ENCODE measurements at regions not wholly inside any gene's neighbourhood (a gene's known extent, or its start where the extent isn't known, plus 50 kb on each side); places are given as distances from the start of the nearest gene placed in this dataset.

- Mint-ChIP-seq H3K27ac (peak overlapping the region in 1 of 3 experiments; percentile 33), H3K27me3 (ENCODE audit: low read depth) (no peaks in the 10 kb centered on the region), H3K4me1 (peaks cover 6% of the 10 kb centered on the region), H3K4me3 (no peak overlapping the region), H3K36me3 (ENCODE audit: low read depth) (no peaks in the 10 kb centered on the region), H3K9me3 (no peaks in the 10 kb centered on the region)
- no peak for TF ChIP-seq CTCF (IDR thresholded peaks at IDR 0.05; ENCODE audit: unreplicated experiment in 3 of 3)
Observed at GRCh38 chr12:85392508-85392907, 112.5 kb downstream of the ALX1 start.

GRCh38 chr12:85393606-85394005 is 113.6 kb downstream of the ALX1 start:
- TF ChIP-seq CTCF (IDR thresholded peaks at IDR 0.05; ENCODE audit: unreplicated experiment in 3 of 3) = no peak
- Mint-ChIP-seq H3K9me3 (no peaks in the 10 kb centered on the region), H3K4me1 (peaks cover 6% of the 10 kb centered on the region), H3K4me3 (no peak overlapping the region), H3K36me3 (ENCODE audit: low read depth) (no peaks in the 10 kb centered on the region), H3K27me3 (ENCODE audit: low read depth) (no peaks in the 10 kb centered on the region), H3K27ac (peak overlapping the region in 1 of 3 experiments; percentile 69)

- H3K27ac Mint-ChIP-seq = peak overlapping the region in 1 of 3 experiments; percentile 69
- H3K9me3 Mint-ChIP-seq = no peaks in the 10 kb centered on the region
- no peak for TF ChIP-seq CTCF (IDR thresholded peaks at IDR 0.05; ENCODE audit: unreplicated experiment in 3 of 3)
- H3K4me3 Mint-ChIP-seq = no peak overlapping the region
- peaks cover 6% of the 10 kb centered on the region for H3K4me1 Mint-ChIP-seq
- H3K27me3 Mint-ChIP-seq (ENCODE audit: low read depth) = no peaks in the 10 kb centered on the region
- H3K36me3 Mint-ChIP-seq (ENCODE audit: low read depth) = no peaks in the 10 kb centered on the region
Observed at GRCh38 chr12:85394065-85394464, 114.0 kb downstream of the ALX1 start.

- Mint-ChIP-seq H3K4me1 (peaks cover 6% of the 10 kb centered on the region), H3K4me3 (no peak overlapping the region), H3K27me3 (ENCODE audit: low read depth) (no peaks in the 10 kb centered on the region), H3K27ac (peak overlapping the region in 1 of 3 experiments; percentile 14), H3K9me3 (no peaks in the 10 kb centered on the region), H3K36me3 (ENCODE audit: low read depth) (no peaks in the 10 kb centered on the region)
- no peak for TF ChIP-seq CTCF (IDR thresholded peaks at IDR 0.05; ENCODE audit: unreplicated experiment in 3 of 3)
Observed at GRCh38 chr12:85394809-85395208, 114.8 kb downstream of the ALX1 start.

GRCh38 chr12:85405262-85405661 is 125.2 kb downstream of the ALX1 start:
- Mint-ChIP-seq H3K27me3 (ENCODE audit: low read depth) (peaks cover 3% of the 10 kb centered on the region), H3K9me3 (no peaks in the 10 kb centered on the region), H3K4me3 (no peak overlapping the region), H3K36me3 (ENCODE audit: low read depth) (no peaks in the 10 kb centered on the region), H3K27ac (no peak overlapping the region), H3K4me1 (no peaks in the 10 kb centered on the region)
- no peak for TF ChIP-seq CTCF (IDR thresholded peaks at IDR 0.05; ENCODE audit: unreplicated experiment in 3 of 3)

GRCh38 chr12:85405781-85406522 is 125.9 kb downstream of the ALX1 start:
- Mint-ChIP-seq H3K27ac (no peak overlapping the region), H3K4me1 (no peaks in the 10 kb centered on the region), H3K9me3 (no peaks in the 10 kb centered on the region), H3K4me3 (no peak overlapping the region), H3K27me3 (ENCODE audit: low read depth) (peaks cover 3% of the 10 kb centered on the region), H3K36me3 (ENCODE audit: low read depth) (no peaks in the 10 kb centered on the region)
- no peak for TF ChIP-seq CTCF (IDR thresholded peaks at IDR 0.05; ENCODE audit: unreplicated experiment in 3 of 3)
